ENCODE measurements at regions not wholly inside any gene's neighbourhood (a gene's known extent, or its start where the extent isn't known, plus 50 kb on each side); places are given as distances from the start of the nearest gene placed in this dataset.

GRCh38 chr13:56338421-56338820 is 802.3 kb upstream of the PRR20A start (continued):
- no peak for TF ChIP-seq SNAI2 (CRISPR knock-in tag; IDR thresholded peaks at IDR 0.05)

- ATAC-seq, result no peak
- TF ChIP-seq ZFP3 (CRISPR knock-in tag; IDR thresholded peaks at IDR 0.05) (no peak), POU6F1 (CRISPR knock-in tag; IDR thresholded peaks at IDR 0.05; ENCODE audit: borderline replicate concordance, low read depth) (no peak), TCF4 (CRISPR knock-in tag; IDR thresholded peaks at IDR 0.05; ENCODE audit: borderline replicate concordance) (no peak), OSR1 (CRISPR knock-in tag; IDR thresholded peaks at IDR 0.05) (no peak), ZNF8 (CRISPR knock-in tag; IDR thresholded peaks at IDR 0.05) (no peak), ARNTL (CRISPR knock-in tag; IDR thresholded peaks at IDR 0.05; ENCODE audit: borderline replicate concordance, low read depth) (no peak), CSRNP3 (CRISPR knock-in tag; IDR thresholded peaks at IDR 0.05) (no peak), BACH2 (CRISPR knock-in tag; IDR thresholded peaks at IDR 0.05; ENCODE audit: borderline replicate concordance) (no peak)
These were observed 793.7 kb upstream of the PRR20A start for GRCh38 chr13:56347014-56347413.

- ATAC-seq, result no peak
These were observed 790.9 kb upstream of the PRR20A start for GRCh38 chr13:56349866-56350265.

More at GRCh38 chr13:56349866-56350265, 790.9 kb upstream of the PRR20A start:
- TF ChIP-seq CSRNP3 (CRISPR knock-in tag; IDR thresholded peaks at IDR 0.05) (no peak), GLIS3 (CRISPR knock-in tag; IDR thresholded peaks at IDR 0.05) (no peak), ISL1 (CRISPR knock-in tag; IDR thresholded peaks at IDR 0.05) (no peak), RARB (CRISPR knock-in tag; IDR thresholded peaks at IDR 0.05) (no peak), ZNF565 (CRISPR knock-in tag; conservative IDR thresholded peaks at IDR 0.05; ENCODE audit: low read depth) (no peak), ZNF8 (CRISPR knock-in tag; IDR thresholded peaks at IDR 0.05) (no peak), SNAI2 (CRISPR knock-in tag; IDR thresholded peaks at IDR 0.05) (no peak), POU6F1 (CRISPR knock-in tag; IDR thresholded peaks at IDR 0.05; ENCODE audit: borderline replicate concordance, low read depth) (no peak), TSHZ2 (CRISPR knock-in tag; IDR thresholded peaks at IDR 0.05) (no peak), ZFP3 (CRISPR knock-in tag; IDR thresholded peaks at IDR 0.05) (no peak), OSR1 (CRISPR knock-in tag; IDR thresholded peaks at IDR 0.05) (no peak), BACH2 (CRISPR knock-in tag; IDR thresholded peaks at IDR 0.05; ENCODE audit: borderline replicate concordance) (no peak), PPARA (CRISPR knock-in tag; IDR thresholded peaks at IDR 0.05; ENCODE audit: borderline replicate concordance) (no peak), ZC3H10 (CRISPR knock-in tag; IDR thresholded peaks at IDR 0.05) (no peak), ZNF70 (CRISPR knock-in tag; IDR thresholded peaks at IDR 0.05) (no peak), ZFP30 (CRISPR knock-in tag; IDR thresholded peaks at IDR 0.05) (no peak), TCF4 (CRISPR knock-in tag; IDR thresholded peaks at IDR 0.05; ENCODE audit: borderline replicate concordance) (no peak), PATZ1 (CRISPR knock-in tag; IDR thresholded peaks at IDR 0.05; ENCODE audit: borderline replicate concordance) (no peak), ARNTL (CRISPR knock-in tag; IDR thresholded peaks at IDR 0.05; ENCODE audit: borderline replicate concordance, low read depth) (no peak)
